K562 (cell line): ENCODE measurements at regions not wholly inside any gene's neighbourhood (a gene's known extent, or its start where the extent isn't known, plus 50 kb on each side); places are given as distances from the start of the nearest gene placed in this dataset.
A peak's percentile ranks its signal among the peaks of the same experiment; 100 is the strongest.

Experiments
- ARID2 ChIP-seq: fragments of 450-650 bp; IDR thresholded peaks from 2 replicates; pipeline ENCODE4 v1.6.1; 2017; ENCODE audit warnings: antibody characterized with exemption, mild to moderate bottlenecking
- BHLHE40 ChIP-seq: IDR thresholded peaks from 2 replicates; pipeline ENCODE4 v1.6.1; 2011; ENCODE audit warnings: low read length, improper control_type of control experiment
- C11orf30 ChIP-seq: fragments of 450-650 bp; IDR thresholded peaks from 2 replicates; pipeline ENCODE4 v1.6.1; 2016; ENCODE audit warnings: low read depth, mild to moderate bottlenecking
- HDGF ChIP-seq: fragments of 450-650 bp; IDR thresholded peaks from 2 replicates; pipeline ENCODE4 v1.6.1; 2016
- KAT7 ChIP-seq: sonication (generic); formaldehyde crosslinking; IDR thresholded peaks from 2 replicates; pipeline ENCODE4 v1.8.0; 2022; ENCODE audit warnings: missing genetic modification reagents, mild to moderate bottlenecking, borderline replicate concordance
- PHB2 ChIP-seq: fragments of 450-650 bp; IDR thresholded peaks from 2 replicates; pipeline ENCODE4 v1.6.1; 2017; ENCODE audit warnings: low read depth
- PTRF ChIP-seq: fragments of 450-650 bp; IDR thresholded peaks from 2 replicates; pipeline ENCODE4 v1.6.1; 2016; ENCODE audit warnings: mild to moderate bottlenecking, missing genetic modification characterization, missing compliant biosample characterization
- SAFB2 ChIP-seq: fragments of 200-400 bp; formaldehyde crosslinking; IDR thresholded peaks from 2 replicates; pipeline ENCODE4 v1.6.1; 2018; ENCODE audit warnings: borderline replicate concordance, low read length, low read depth, moderate library complexity; ENCODE audit not compliant: severe bottlenecking
- SNRNP70 ChIP-seq: fragments of 200-400 bp; formaldehyde crosslinking; optimal IDR thresholded peaks from 2 replicates; pipeline ENCODE3; 2017; ENCODE audit warnings: low read depth, low read length
- ZNF217 ChIP-seq: sonication (generic); formaldehyde crosslinking; IDR thresholded peaks from 2 replicates; pipeline ENCODE4 v1.8.0; 2022; ENCODE audit warnings: mild to moderate bottlenecking, missing genetic modification reagents
- TF ChIP-seq, protein P1 (sequence below), 2 experiments: fragments of 450-650 bp; formaldehyde crosslinking in 1 of 2; IDR thresholded peaks; 2 replicates each; pipeline versions ENCODE4 v1.4.0 to v1.6.1; 2014 to 2020; ENCODE audit warnings: mild to moderate bottlenecking in 2 of 2, borderline replicate concordance in 1 of 2, low read depth in 1 of 2
- TF ChIP-seq, protein P2 (sequence below): IDR thresholded peaks from 3 replicates; pipeline ENCODE4 v1.6.1; 2011; ENCODE audit warnings: borderline replicate concordance, mild to moderate bottlenecking; ENCODE audit not compliant: insufficient read length, insufficient read depth
- TF ChIP-seq, protein P3 (sequence below): fragments of 450-650 bp; formaldehyde crosslinking; IDR thresholded peaks from 2 replicates; pipeline ENCODE4 v1.4.0; 2022; ENCODE audit warnings: missing genetic modification characterization
- TF ChIP-seq, protein P4 (sequence below): fragments of 250-450 bp; sonication (Bioruptor Pico); IDR thresholded peaks from 2 replicates; pipeline ENCODE4 v1.9.0; 2021; ENCODE audit warnings: mild to moderate bottlenecking, inconsistent platforms

DNA sequence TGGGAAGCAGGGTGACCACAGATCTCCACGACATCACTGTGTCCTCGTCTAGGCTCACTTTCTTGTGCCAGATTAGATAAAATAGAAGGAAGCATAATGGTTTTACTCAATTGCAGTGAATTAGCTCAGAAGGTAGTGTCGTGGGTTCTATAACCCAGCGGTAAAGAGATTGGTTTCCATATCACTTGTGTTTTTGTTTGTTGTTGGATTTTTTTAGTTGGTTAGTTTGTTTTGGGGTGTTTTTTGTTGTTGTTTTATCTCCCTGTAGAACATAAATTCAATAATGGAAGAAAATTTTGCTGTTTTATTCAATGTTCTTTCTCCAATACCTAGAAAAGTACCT lies 85.9 kb upstream of the PRSS16 start (continued):
- TF ChIP-seq, protein P1, sequence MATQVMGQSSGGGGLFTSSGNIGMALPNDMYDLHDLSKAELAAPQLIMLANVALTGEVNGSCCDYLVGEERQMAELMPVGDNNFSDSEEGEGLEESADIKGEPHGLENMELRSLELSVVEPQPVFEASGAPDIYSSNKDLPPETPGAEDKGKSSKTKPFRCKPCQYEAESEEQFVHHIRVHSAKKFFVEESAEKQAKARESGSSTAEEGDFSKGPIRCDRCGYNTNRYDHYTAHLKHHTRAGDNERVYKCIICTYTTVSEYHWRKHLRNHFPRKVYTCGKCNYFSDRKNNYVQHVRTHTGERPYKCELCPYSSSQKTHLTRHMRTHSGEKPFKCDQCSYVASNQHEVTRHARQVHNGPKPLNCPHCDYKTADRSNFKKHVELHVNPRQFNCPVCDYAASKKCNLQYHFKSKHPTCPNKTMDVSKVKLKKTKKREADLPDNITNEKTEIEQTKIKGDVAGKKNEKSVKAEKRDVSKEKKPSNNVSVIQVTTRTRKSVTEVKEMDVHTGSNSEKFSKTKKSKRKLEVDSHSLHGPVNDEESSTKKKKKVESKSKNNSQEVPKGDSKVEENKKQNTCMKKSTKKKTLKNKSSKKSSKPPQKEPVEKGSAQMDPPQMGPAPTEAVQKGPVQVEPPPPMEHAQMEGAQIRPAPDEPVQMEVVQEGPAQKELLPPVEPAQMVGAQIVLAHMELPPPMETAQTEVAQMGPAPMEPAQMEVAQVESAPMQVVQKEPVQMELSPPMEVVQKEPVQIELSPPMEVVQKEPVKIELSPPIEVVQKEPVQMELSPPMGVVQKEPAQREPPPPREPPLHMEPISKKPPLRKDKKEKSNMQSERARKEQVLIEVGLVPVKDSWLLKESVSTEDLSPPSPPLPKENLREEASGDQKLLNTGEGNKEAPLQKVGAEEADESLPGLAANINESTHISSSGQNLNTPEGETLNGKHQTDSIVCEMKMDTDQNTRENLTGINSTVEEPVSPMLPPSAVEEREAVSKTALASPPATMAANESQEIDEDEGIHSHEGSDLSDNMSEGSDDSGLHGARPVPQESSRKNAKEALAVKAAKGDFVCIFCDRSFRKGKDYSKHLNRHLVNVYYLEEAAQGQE (IDR thresholded peaks at IDR 0.05; ENCODE audit: borderline replicate concordance), result no peak
- TF ChIP-seq, protein P1 (CRISPR knock-in tag; IDR thresholded peaks at IDR 0.05; ENCODE audit: low read depth), result no peak
- TF ChIP-seq KAT7 (no peak), C11orf30 (peak; percentile 87; the same call in 1 of the 2 replicates), PHB2 (no peak), PTRF (no peak), SNRNP70 (no peak), BHLHE40 (no peak), ZNF217 (CRISPR knock-in tag) (no peak), HDGF (0 out of 2 replicates have a peak, but pooled peaks have one; percentile 50), SAFB2 (no peak), ARID2 (0 out of 2 replicates have a peak, but pooled peaks have one; percentile 39)
- TF ChIP-seq, protein P2, sequence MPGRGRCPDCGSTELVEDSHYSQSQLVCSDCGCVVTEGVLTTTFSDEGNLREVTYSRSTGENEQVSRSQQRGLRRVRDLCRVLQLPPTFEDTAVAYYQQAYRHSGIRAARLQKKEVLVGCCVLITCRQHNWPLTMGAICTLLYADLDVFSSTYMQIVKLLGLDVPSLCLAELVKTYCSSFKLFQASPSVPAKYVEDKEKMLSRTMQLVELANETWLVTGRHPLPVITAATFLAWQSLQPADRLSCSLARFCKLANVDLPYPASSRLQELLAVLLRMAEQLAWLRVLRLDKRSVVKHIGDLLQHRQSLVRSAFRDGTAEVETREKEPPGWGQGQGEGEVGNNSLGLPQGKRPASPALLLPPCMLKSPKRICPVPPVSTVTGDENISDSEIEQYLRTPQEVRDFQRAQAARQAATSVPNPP, result no peak
- TF ChIP-seq, protein P3, sequence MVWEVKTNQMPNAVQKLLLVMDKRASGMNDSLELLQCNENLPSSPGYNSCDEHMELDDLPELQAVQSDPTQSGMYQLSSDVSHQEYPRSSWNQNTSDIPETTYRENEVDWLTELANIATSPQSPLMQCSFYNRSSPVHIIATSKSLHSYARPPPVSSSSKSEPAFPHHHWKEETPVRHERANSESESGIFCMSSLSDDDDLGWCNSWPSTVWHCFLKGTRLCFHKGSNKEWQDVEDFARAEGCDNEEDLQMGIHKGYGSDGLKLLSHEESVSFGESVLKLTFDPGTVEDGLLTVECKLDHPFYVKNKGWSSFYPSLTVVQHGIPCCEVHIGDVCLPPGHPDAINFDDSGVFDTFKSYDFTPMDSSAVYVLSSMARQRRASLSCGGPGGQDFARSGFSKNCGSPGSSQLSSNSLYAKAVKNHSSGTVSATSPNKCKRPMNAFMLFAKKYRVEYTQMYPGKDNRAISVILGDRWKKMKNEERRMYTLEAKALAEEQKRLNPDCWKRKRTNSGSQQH (CRISPR knock-in tag), result 0 out of 2 replicates have a peak, but pooled peaks have one; percentile 36
- TF ChIP-seq, protein P4, sequence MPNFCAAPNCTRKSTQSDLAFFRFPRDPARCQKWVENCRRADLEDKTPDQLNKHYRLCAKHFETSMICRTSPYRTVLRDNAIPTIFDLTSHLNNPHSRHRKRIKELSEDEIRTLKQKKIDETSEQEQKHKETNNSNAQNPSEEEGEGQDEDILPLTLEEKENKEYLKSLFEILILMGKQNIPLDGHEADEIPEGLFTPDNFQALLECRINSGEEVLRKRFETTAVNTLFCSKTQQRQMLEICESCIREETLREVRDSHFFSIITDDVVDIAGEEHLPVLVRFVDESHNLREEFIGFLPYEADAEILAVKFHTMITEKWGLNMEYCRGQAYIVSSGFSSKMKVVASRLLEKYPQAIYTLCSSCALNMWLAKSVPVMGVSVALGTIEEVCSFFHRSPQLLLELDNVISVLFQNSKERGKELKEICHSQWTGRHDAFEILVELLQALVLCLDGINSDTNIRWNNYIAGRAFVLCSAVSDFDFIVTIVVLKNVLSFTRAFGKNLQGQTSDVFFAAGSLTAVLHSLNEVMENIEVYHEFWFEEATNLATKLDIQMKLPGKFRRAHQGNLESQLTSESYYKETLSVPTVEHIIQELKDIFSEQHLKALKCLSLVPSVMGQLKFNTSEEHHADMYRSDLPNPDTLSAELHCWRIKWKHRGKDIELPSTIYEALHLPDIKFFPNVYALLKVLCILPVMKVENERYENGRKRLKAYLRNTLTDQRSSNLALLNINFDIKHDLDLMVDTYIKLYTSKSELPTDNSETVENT (CRISPR knock-in tag), result no peak
